ENCODE measurements at regions not wholly inside any gene's neighbourhood (a gene's known extent, or its start where the extent isn't known, plus 50 kb on each side); places are given as distances from the start of the nearest gene placed in this dataset.

DNA sequence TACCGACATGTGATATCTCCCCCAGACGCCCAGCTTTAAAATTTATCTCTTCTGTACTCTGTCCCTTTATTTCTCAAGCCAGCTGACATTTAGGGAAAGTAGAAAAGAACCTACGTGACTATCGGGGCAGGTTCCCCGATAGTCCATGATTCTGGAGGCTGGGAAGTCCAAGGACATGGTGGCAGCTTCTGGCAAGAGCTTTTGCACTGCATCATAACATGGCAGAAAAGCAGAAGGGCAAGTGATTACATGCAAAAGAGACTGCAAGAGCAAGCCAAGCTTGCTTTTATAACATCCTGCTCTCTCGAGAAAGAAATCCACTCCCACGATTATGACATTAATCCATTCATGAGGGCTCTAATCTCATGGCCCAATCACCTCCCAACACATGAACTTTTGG is 113.2 kb downstream of the CD164 start:
- no peak for TF ChIP-seq BRD9 (IDR thresholded peaks at IDR 0.05; ENCODE audit: low read depth, partially characterized antibody)
- no peak for TF ChIP-seq CEBPB (tag; IDR thresholded peaks at IDR 0.05)
- TF ChIP-seq TRIM24 (IDR thresholded peaks at IDR 0.05), result no peak
- no peak for TF ChIP-seq NR3C1 (CRISPR knock-in tag; IDR thresholded peaks at IDR 0.05)

Measured in K562 (cell line).